HEK293T (cell line): ENCODE measurements at regions not wholly inside any gene's neighbourhood (a gene's known extent, or its start where the extent isn't known, plus 50 kb on each side); places are given as distances from the start of the nearest gene placed in this dataset.

Experiments
- BHLHE40 ChIP-seq: fragments of 450-650 bp; IDR thresholded peaks from 2 replicates; pipeline ENCODE4 v1.6.1; 2016; ENCODE audit warnings: mild to moderate bottlenecking, moderate library complexity, borderline replicate concordance
- CTBP1 ChIP-seq: fragments of 450-650 bp; IDR thresholded peaks from 2 replicates; pipeline ENCODE4 v1.6.1; 2016; ENCODE audit warnings: borderline replicate concordance
- FOXM1 ChIP-seq: fragments of 450-650 bp; IDR thresholded peaks from 2 replicates; pipeline ENCODE4 v1.6.1; 2017; ENCODE audit warnings: mild to moderate bottlenecking, borderline replicate concordance
- TARDBP ChIP-seq: fragments of 450-650 bp; IDR thresholded peaks from 2 replicates; pipeline ENCODE4 v1.6.1; 2016
- ZNF384 ChIP-seq: fragments of 450-650 bp; IDR thresholded peaks from 2 replicates; pipeline ENCODE4 v1.6.1; 2016

- TF ChIP-seq TARDBP: no peak
- TF ChIP-seq ZNF384: no peak
- no peak for TF ChIP-seq FOXM1
- TF ChIP-seq CTBP1: no peak
- TF ChIP-seq BHLHE40: no peak
Measured at GRCh38 chr7:20513897-20514296, 101.6 kb upstream of the ABCB5 start.
